GM18909 (cell line): ENCODE measurements at regions not wholly inside any gene's neighbourhood (a gene's known extent, or its start where the extent isn't known, plus 50 kb on each side); places are given as distances from the start of the nearest gene placed in this dataset.

Experiments
- ATAC-seq: cut with Tn5 transposase; IDR thresholded peaks from one replicate; pipeline ENCODE4 v1.9.1; 2021; ENCODE audit warnings: mild to moderate bottlenecking; ENCODE audit not compliant: unreplicated experiment, poor library complexity

DNA sequence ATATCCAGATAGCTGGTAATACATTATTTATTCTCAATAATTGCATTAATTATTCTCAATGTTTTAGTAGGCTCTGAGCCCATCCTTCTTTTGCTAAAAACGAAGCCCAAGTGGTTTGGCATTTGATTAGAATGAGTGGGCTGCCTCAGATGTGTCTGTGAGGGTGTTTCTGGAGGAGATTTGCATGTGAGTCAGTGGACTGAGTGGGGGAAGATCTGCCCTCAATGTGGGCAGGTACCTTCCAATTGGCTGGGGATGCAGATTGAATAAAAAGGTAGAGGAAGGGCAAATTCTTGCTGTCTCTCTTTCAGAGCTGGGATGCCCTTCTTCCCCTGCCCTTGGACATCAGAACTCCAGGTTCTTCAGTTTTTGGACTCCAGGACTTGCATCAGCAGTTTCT, 290.6 kb upstream of the SMIM30 start:
- ATAC-seq = no peak

DNA sequence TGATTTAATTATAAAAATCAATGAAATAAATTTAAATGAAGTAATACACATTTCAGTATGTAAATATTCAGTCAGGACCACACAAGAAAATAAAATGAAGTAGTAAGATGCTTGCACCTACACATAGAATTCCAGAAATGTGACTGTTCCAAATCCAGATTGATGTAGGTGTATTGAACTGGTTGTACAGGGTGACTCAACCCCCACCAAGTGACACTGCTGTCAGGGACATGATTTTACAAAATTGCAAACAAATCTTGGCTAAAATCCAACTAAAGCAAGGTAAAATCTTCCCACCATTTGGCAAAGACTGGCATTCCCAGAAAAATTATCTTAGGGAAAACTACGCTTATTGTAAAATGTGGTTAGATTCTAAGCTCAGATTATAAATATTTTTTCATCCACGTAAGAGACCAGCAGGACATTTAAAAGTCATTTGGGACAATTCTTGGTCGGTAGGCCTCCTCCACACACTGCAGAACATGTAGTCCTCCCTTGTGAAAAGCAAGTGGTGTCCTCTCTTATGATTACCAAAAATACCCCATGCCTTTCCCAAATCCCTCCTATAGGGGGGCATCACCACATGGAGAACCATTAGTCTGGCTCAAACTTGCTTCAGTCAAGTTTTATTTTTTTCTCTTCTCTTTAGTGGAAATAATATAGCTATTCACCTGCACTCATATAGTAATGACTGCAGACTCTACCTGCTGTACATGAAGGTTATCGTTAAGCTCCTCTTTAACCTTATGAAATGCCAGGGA, 287.1 kb upstream of the SMIM30 start:
- no peak for ATAC-seq

DNA sequence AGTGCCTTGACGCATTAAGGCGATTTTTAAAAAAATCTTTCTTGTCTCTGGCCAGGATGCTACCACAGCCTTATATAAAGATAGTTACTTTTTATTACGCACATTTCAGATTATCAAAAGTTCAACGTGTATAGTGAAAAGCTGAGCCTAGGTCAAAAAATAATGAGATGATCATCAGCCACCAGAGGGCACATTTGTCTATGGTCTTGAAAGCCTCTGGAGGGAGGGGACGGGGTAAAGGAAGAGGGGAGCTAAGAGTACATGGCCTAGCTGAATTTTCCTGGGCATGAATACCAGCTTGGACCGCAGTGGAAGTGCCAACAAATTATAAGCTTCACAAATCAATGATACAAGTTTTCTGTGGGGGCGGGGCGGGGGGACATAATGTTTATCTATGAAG, 285.9 kb upstream of the SMIM30 start:
- ATAC-seq = peak; percentile 63

DNA sequence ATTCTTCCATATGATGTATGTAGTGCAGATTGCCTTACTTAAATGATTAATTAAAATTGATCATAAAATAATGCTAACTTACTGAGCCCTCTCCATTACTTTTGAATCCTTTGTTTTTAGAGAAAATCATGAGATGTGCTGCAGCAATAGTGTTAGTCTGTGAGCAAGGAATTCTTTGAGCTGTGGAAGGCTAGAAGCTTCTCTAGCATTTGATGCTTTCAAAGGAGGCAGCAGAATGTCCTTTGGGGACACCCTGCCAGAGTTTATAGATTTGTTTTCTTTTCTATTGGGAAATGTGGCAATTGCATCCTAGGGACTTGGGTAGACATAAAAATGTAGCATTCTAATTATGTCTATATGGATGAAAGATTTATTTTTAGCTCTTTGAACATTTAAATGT, 284.1 kb upstream of the SMIM30 start:
- ATAC-seq = no peak

DNA sequence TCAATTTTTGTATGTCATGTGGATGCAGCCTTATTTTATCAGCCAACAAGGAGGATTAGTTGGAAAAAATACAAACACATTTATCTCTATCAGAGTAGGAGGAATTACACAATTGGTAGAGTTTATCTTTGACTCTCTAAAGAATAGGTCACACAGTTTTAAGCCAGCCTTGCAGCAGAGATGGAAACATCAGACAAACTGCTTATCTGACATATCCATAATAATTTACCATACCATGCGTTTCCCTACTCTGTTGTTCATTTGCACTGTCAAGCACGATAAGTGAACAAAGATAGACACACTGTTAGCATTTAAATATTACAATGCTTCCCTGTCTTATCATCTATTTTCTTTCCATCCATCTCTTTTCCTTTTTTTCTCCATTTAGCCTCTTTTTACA, 283.7 kb upstream of the SMIM30 start:
- no peak for ATAC-seq

DNA sequence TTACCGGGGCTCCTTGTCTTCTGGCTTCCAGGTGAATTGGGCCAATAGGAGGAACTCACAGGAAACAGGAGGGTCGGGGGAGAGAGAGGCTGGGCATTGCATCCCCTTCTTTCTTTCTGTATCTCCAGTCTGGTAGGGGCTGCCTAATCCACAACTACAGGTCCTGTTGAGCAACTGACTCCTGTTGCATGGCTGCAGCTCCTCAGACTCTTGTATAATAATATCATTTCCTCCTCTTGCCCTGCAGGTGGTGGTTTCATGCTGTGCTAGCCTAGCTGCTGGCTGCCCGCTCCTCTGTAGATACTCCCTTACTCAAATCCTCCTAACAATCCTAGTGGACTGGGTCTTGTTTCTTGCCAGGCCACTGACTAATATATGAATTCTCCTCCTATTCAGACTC, 276.5 kb upstream of the SMIM30 start:
- no peak for ATAC-seq

DNA sequence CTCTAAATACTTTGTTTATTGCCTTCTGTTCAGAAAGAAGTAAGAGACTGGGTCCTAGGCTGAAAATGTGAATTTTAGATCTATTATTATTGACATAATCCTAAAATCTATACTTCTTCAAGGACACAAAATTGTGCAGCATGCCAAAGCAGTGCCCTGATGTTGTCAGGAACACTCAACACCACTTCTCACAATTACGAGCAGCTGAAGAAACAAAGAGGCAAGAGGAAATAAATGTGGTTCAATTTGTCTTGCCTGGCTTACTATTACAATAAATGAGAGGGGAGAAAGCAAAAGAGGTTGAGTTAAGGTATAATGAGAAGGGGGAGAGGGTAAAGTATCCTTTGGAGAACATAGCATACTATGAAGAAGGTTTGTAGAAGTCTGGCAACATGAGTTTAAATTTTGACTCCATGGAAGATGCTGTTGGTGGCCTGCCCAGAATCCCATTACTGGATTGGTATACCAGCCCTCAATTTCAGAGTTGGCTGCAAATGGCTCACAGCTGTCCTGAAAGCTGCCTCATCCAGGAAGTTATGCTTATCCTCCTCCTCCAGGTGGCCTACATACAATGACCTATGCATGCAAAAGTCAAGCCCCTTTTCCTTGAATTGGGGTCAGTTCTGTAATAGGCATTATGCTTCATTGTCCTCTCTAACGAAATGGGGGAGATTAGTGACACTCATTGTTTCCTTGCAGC, 274.6 kb upstream of the SMIM30 start:
- ATAC-seq = no peak

DNA sequence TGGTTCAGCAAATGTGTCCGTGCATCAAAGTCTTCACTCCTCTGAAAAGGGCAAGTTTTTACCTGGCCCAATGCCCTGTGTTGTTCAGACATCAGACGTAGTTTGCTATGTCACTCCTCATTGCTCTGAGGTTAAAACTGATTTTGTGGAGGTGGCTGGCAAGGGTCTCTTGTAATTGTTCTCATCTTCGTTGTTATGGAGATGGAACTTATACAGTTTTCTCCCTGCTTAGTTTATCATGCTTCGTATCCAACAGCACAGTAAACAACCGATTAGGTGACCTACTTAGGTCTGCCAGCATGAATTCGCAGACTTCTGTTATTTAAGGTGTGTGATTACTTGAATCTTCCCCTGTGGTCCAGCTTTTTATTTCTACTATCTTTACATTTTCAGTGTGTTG, 274.1 kb upstream of the SMIM30 start:
- ATAC-seq = no peak

DNA sequence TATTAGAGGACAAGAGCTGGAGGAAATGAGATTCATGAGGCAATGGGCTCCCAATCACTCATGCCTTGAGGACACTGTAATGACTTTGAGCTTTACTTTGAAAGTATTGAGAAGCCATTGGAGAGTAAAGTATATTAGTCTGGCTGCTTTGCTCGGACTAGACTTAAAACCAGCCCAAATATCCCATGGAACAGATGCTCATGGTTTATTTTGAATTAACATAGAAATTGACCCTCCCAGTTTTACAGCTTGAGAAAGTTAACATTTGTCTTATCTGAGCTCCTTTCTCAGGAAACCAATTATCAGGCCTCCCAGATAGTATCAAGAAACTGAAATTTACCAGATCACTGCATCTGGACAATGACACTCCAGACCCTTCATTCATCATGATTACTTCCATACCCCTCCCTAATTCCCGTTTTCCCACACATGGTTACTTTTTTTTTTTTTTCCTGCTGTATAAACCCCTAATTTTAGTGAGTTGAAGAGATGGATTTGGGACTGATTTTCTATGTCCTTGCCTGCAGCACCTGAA, 270.8 kb upstream of the SMIM30 start:
- no peak for ATAC-seq

DNA sequence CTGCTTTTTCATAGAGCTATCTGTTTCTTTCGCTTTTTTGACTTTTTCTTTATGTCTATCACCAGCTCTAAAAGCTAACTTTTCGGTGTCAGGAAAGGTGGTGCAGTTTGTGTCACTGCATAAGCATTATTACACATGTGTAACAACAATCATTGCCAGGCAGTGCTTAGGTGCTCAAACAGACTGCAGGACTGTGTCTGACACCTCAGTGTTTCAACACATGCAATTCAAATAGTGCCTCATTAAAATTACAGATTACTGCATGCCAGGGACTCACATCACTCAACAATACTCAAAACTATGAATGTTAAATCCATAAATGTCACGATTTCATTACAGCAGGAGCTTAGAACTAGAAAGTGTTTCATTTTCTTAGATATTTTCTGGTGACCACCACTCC, 265.3 kb upstream of the SMIM30 start:
- ATAC-seq = no peak

DNA sequence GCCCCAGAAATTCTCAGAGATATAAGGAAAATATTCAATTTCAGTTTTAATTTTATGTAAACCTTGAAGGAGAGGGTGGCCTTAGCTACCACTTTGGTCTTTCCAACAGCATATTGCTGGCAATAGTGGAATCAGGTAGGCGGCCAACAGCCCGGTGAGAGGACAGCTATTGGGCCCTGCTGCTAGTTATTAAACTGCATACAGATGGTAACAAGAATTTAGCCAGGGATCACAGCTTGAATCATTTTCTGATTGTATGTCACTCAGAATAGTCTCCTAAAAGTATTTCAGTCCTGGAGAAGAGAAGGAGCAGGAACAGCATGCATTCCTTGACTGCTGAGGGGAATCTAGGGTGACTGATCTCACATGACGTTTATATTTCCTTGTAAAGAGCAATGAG, 261.4 kb upstream of the SMIM30 start:
- ATAC-seq = no peak

DNA sequence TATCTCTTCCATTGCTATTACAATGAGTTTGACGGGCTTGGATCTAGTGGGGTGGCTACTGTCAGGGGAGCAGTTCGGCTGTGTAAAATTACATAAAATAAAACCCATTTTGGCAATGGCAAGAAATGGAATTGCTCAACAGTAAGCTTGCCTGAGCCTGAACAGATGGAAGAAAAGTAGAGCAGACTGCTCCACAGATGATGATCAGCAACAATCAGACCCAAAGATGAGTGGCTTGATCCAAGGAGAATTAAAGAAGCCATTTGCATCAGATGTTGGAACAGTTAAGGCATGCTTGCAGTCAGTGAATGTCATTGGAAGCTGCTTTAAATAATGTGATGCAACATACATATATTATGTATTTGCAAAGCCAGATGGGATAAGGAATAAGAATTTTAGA, 256.6 kb upstream of the SMIM30 start:
- no peak for ATAC-seq

DNA sequence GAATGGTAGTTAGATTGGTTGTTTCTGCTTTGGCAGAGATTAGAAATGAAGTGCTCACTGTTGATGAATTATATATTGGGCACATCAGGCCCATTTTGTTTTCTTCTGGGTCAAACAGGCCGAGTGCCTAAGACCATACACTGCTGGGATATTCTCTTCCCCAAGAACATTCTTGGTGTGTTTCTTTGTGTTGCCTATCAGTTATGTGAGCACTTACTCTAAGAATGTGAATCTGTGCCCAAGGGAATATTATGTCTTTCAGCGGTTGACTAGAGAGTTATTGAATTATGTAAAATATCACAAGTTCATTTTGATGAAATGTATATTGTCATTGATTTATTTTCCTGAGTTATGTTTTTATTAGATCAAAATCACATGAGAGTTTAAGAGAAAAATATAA, 255.5 kb upstream of the SMIM30 start:
- no peak for ATAC-seq

DNA sequence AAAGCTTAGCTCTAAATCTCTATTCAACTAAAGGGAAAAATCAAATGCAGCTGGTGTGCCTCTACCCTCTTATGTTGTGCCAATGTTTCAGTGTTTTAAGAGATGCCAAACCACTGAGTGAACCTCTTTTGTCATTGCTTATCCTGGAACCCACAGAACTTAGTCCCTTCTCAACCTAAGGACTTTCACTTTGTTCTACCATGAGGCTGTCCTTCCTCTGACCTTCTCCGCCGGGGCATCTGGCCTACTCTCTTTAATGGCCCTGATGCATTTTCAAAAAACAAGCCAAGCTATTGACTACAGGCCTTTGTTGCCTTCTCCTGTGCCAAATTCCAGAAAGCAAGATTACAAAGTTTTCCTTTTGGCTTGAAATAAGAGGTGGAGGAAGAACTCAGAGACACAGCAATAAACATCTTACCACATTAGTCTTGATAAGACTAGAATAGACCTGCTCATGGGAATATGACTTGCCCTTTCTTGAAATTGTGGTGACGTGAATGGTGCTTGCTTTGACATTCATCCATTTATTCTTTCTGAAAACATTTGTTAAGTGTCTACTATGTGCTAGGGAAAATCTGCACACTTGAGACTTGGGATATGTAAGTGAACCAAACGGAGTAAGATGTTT, 253.2 kb upstream of the SMIM30 start:
- ATAC-seq = no peak

DNA sequence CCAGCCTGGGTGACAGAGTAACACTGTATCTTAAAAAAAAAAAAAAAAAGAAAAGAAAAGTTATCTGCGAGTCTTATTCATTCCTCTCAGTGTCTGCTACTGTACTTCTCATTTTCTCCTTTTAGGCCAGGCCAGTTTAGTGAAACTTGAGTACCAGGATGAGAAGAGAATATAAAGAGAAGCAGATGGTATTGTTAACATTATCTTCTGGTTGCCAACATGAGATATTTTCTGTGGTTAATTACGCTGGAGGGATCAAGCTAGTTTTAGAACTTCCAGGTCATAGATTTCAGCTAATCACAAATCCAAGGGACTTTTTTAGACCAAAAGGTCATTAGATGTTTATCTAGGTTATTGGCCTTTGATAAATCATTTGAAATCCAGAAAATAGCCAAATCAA, 252.6 kb upstream of the SMIM30 start:
- ATAC-seq = no peak

DNA sequence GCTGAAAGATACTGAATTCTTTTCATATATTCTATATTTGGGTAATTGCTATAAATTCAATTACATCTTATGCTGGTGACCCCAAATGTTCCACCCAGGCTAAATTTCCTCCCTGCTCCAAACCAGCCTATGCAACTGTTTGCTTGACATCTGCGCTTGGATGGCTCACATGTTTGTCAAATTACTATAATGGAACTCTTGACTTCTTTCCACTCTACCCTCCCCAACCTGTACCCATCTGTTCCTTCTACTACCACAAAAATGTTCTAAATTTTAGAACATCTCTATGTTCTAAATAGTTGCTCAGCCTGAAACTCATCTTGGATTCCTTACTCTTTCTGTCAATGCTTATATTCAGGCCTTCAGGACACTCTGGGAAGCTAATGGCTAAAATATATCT, 249.9 kb upstream of the SMIM30 start:
- no peak for ATAC-seq

DNA sequence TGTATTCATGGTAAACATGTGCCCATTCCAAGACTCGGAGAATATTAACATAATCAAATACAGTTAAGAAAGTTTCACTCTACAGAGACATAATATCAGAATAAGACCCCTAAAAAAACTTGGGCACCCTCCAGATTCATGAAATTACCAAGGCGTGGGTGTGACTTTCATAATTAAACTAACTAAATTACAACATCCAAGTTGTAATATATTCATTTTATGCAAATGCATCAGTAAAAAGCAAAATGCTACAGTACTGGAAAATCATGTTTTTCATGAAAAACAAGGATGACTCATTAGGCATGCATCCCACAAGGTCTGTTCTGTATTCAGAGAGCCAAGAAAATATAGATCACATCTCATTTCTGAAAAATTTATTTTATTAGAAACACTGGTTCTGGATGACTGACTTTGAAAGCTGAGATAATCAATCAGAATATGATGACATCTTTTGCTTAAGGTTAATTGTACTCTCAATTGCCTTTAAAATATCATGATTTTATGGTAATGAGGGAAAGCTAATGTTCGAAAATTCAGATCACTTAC, 248.8 kb upstream of the SMIM30 start:
- ATAC-seq = no peak

DNA sequence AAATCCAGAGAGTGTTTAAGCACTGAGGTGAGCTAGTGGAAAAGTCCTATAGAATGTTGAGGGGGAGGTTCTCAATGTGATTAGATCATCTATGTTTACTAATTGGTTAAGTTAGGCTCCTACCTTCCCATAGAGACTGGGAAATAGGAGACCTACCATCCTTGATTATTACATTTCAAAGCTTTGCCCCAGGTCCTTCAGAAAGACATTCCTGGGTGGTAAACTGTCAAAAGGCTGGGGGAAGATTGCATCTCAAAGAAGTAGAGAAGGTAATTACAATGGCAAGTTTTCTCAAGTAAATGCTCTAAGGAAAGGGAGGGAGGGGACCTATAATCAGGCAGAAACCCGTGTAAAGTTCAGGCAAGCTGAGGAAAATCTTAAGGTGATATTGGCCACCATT, 247.8 kb upstream of the SMIM30 start:
- no peak for ATAC-seq

DNA sequence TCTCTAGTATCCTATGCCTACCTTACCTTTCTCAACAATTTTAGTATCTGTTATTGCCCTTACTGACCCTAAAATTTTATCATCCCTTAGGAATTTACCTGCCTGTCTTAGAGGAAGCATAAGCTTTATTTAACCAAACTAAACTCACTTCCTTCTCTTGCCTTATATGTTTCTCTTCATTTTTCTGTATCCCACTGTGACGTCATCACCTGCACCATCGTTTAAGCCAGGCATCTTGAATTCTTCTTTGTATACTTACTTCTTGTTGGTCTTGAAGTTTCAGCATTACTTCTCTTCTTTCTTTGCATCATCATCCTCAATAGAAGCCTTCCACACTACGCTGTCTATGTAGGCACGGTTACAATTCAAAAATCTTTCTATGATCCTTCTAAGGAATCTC, 231.0 kb upstream of the SMIM30 start:
- ATAC-seq = no peak

DNA sequence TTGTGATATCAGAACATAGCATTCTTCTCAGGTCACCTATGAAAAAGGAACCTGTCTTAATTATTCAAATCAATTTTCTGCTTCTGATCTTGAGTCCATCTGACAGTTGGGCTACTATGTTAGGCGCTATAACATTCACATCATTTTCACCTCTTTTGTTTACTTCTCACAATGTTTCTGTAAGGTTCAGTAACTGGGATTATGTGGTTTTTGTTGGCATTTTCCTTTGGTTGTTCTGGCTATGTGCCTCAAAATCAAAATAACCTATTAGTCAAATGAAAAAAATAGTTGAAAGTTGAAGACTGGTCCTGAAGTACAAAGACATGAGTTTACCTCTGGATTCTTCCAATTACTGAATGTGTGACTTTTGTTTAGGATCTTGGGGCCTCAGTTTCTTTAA, 221.3 kb upstream of the SMIM30 start:
- ATAC-seq = no peak

DNA sequence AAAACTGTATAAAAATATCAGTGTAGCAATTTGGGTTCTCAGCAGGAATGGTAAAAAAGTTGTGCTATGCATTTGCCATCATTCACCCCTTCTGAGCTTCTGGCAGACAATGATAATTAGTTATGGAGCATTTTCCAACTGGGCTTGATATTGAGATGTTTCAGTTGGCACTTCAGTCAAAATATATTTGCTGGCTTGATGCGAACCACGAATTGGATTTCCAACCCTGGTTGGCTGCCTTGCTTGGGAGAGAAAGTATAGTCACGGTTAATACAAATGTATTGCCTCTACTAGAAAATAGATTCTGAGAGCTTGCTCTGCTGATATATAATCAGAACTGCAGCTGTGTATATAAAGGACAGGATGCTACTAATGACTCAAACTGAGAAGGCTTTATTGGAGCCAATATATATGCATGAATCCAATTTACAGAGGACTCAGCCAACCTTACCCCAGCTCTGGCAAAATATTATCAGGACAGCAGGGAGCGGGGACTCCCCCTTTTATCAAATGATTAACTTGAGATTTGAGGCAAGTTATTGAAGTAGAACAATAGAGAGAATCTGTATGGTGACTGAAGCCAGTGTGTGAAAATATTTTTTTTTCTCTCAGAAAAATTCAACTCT, 219.8 kb upstream of the SMIM30 start:
- peak; percentile 94 for ATAC-seq
